Left lung (tissue), 4 donors: ENCODE measurements at regions not wholly inside any gene's neighbourhood (a gene's known extent, or its start where the extent isn't known, plus 50 kb on each side); places are given as distances from the start of the nearest gene placed in this dataset.

ENCODE experiments used
- ATAC-seq: fragments of 200-7000 bp; cut with Tn5 transposase; one replicate; pipeline ENCODE4 v1.9.1; 2020; ENCODE audit warnings: moderate library complexity
- DNase-seq, 4 donors: peaks; one replicate each; pipeline ENCODE4 v3.0.0-alpha.2; 2013 to 2020
- H3K27ac ChIP-seq, 2 donors: fragments of 200-600 bp; sonication (generic) in 1 of 2; one replicate each; pipeline versions ENCODE4 v1.5.0 to v1.8.0; 2020 to 2021
- H3K27me3 ChIP-seq, 2 donors: fragments of 200-600 bp; sonication (generic) in 1 of 2; one replicate each; pipeline versions ENCODE4 v1.5.0 to v1.8.0; 2020 to 2021
- H3K36me3 ChIP-seq, 2 donors: fragments of 200-600 bp; sonication (generic) in 1 of 2; one replicate each; pipeline versions ENCODE4 v1.5.0 to v1.8.0; 2020 to 2021
- H3K4me1 ChIP-seq, 2 donors: fragments of 200-600 bp; one replicate each; pipeline ENCODE4 v1.8.0; 2021
- H3K4me3 ChIP-seq, 2 donors: fragments of 200-600 bp; sonication (generic) in 1 of 2; one replicate each; pipeline versions ENCODE4 v1.5.0 to v1.8.0; 2020 to 2021; ENCODE audit warnings: mild to moderate bottlenecking in 1 of 2
- H3K9me3 ChIP-seq, 2 donors: fragments of 200-600 bp; sonication (generic) in 1 of 2; one replicate each; pipeline versions ENCODE4 v1.5.0 to v1.8.0; 2020 to 2021
- intact Hi-C, 2 donors: fragments of 100-400 bp; cut with DNase I; formaldehyde crosslinking; loops; one replicate each; pipeline versions ENCODE4 v1.11.2 to v1.14.2; 2022
- TF ChIP-seq, protein P1 (sequence below), 2 donors: fragments of 200-600 bp; sonication (generic) in 1 of 2; IDR thresholded peaks; one replicate each; pipeline versions ENCODE4 v1.5.0 to v1.8.0; 2021; ENCODE audit warnings: antibody characterized with exemption in 2 of 2
- donor health status: DM: no; HTN: yes; CAD: no.
- donor health status: DM: no; HTN: no; CAD: no.

DNA sequence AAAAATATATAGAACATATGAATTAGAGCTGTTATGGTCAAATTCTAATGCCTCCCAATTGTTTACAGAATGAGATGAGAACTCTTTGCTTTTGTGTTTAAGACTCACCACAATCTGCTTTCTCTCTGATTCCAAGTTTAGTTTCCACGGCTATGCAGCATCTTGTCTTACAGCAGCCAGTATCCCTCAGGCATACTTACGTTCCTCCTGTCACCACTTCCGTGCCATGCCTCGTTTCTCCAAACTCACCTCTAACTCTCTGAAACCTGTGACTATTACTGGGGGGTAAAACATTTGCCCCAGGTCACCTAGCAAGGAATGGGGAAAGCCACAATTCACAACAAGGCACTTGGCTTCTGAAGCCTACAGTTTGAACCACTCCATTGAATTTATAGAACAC lies 192.8 kb upstream of the NRIP1 start:
- no peak overlapping the region for H3K27ac ChIP-seq
- DNase-seq (no peak), ATAC-seq (no peak)
- H3K4me1 ChIP-seq: no peaks in the 10 kb centered on the region
- intact Hi-C loops: no loop called here
- no peaks in the 10 kb centered on the region for H3K9me3 ChIP-seq
- TF ChIP-seq, protein P1, sequence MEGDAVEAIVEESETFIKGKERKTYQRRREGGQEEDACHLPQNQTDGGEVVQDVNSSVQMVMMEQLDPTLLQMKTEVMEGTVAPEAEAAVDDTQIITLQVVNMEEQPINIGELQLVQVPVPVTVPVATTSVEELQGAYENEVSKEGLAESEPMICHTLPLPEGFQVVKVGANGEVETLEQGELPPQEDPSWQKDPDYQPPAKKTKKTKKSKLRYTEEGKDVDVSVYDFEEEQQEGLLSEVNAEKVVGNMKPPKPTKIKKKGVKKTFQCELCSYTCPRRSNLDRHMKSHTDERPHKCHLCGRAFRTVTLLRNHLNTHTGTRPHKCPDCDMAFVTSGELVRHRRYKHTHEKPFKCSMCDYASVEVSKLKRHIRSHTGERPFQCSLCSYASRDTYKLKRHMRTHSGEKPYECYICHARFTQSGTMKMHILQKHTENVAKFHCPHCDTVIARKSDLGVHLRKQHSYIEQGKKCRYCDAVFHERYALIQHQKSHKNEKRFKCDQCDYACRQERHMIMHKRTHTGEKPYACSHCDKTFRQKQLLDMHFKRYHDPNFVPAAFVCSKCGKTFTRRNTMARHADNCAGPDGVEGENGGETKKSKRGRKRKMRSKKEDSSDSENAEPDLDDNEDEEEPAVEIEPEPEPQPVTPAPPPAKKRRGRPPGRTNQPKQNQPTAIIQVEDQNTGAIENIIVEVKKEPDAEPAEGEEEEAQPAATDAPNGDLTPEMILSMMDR (IDR thresholded peaks at IDR 0.05): no peak
- no peaks in the 10 kb centered on the region for H3K36me3 ChIP-seq
- H3K4me3 ChIP-seq: no peak overlapping the region
- H3K27me3 ChIP-seq: no peaks in the 10 kb centered on the region

DNA sequence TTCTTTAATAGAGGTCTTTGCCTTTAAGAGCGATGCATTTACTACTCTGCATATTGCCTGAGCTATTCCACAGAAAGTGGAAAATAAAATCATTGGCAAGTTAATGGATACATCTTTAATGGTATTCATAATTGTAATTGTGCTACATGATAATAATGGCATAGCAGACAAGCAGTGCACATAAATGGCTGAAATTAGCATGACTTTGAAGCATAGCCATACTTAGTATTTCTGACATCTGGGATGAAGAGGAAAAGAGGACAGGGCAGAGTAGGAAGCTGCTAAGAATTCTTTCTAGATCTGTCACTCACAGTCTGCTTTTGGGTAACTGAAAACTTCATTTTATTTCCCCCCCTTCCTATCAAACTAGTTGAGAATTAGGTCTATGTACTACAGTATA lies 195.0 kb upstream of the NRIP1 start:
- no peaks in the 10 kb centered on the region for H3K36me3 ChIP-seq
- H3K27ac ChIP-seq: no peak overlapping the region
- DNase-seq (no peak), ATAC-seq (no peak)
- intact Hi-C loops: no loop called here
- no peaks in the 10 kb centered on the region for H3K4me1 ChIP-seq
- no peaks in the 10 kb centered on the region for H3K27me3 ChIP-seq
- H3K9me3 ChIP-seq: no peaks in the 10 kb centered on the region
- TF ChIP-seq, protein P1 (IDR thresholded peaks at IDR 0.05): no peak
- no peak overlapping the region for H3K4me3 ChIP-seq

DNA sequence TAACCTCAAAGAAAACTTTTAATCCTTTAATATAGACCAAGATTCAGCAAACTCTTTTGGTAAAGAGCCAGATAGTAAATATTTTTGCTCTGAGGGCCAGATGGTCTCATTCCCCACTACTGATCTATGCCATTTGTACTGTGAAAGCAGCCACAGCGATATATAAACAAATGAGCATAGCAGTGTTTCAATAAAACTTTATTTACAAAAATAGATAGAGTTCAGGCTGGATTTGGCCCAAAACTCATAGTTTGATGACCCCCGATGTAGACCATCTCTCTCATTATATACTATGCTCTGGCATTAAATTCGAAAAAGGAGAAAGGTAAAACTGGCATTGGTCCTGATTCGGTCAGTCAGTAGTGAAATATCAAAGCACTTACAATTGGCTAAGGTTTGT lies 195.8 kb upstream of the NRIP1 start:
- DNase-seq (no peak), ATAC-seq (no peak)
- Histone ChIP-seq H3K9me3 (no peaks in the 10 kb centered on the region), H3K27ac (no peak overlapping the region), H3K4me1 (no peaks in the 10 kb centered on the region), H3K4me3 (no peak overlapping the region), H3K36me3 (no peaks in the 10 kb centered on the region), H3K27me3 (no peaks in the 10 kb centered on the region)
- TF ChIP-seq, protein P1 (IDR thresholded peaks at IDR 0.05): no peak
- intact Hi-C loops: no loop called here

DNA sequence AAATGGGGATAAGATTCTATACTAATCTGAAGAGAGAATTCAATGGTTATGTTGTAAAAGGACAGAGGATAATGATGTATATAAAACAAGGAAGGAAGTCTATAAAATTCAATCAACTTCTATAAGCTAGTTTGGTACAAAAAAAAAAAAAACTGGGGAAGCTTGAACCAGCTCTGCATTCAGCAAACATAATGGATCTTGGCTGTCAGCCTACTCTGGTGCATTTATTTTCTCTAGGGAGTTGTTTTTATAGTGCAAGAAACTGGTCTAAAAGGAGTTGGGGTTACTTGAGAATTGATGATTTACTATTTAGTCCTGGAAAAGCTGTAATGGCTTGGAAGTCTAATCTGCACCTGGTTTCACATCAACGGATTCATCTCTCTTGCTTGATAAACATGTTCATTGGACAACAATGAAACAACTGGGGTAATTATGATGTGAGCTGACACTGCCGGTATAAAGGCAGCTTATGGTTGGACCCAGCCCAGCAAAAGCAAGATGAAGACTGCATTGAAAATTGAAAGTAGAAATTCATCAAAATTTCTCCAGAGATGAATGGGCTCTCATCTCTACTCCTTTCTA lies 199.4 kb upstream of the NRIP1 start:
- Histone ChIP-seq H3K4me1 (no peaks in the 10 kb centered on the region), H3K27ac (no peak overlapping the region), H3K4me3 (no peak overlapping the region), H3K36me3 (no peaks in the 10 kb centered on the region), H3K27me3 (no peaks in the 10 kb centered on the region), H3K9me3 (peaks cover 0 to 3% of the 10 kb centered on the region in 2 donors)
- intact Hi-C loops: no loop called here
- TF ChIP-seq, protein P1 (IDR thresholded peaks at IDR 0.05): no peak
- ATAC-seq: no peak
- DNase-seq: no peak

DNA sequence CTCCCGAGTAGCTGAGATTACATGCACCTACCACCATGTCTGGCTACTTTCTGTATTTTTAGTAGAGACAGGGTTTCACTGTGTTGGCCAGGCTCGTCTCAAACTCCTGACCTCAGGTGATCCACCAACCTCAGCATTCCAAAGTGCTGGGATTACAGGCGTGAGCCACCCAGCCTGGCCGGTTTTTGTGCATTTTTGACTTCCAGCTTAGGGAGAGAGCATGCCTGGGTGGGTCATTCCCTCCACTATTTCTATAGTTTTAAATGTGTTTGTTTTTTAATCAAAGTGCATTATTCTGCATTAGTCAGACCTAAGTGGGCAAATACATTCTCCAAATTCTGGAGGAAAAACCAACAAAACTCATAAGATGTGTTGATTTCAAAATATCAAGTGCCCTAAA lies 207.4 kb upstream of the NRIP1 start:
- ATAC-seq (no peak), DNase-seq (no peak)
- Histone ChIP-seq H3K27me3 (no peaks in the 10 kb centered on the region), H3K27ac (no peak overlapping the region), H3K4me1 (no peaks in the 10 kb centered on the region), H3K4me3 (no peak overlapping the region), H3K9me3 (no peaks in the 10 kb centered on the region), H3K36me3 (no peaks in the 10 kb centered on the region)
- intact Hi-C loops: no loop called here
- TF ChIP-seq, protein P1 (IDR thresholded peaks at IDR 0.05): no peak
